ENCODE measurements at regions not wholly inside any gene's neighbourhood (a gene's known extent, or its start where the extent isn't known, plus 50 kb on each side); places are given as distances from the start of the nearest gene placed in this dataset.
"Not testable (repeated sequence)": the region's sequence is repeated elsewhere in the genome, so short reads cannot be mapped to it uniquely, and the experiment has no call there.

GRCh38 chr15:85276921-85277320 lies 103.5 kb upstream of the AKAP13 start:
- DNase-seq (ENCODE audit: extremely low spot score): no peak

GRCh38 chr15:85277847-85278370 lies 102.5 kb upstream of the AKAP13 start:
- no peak for DNase-seq (ENCODE audit: extremely low spot score)
- ChIA-PET POLR2A (no interaction called here), CTCF (no interaction called here)
- TF ChIP-seq CTBP1 (IDR thresholded peaks at IDR 0.05; ENCODE audit: borderline replicate concordance) (no peak), NFRKB (IDR thresholded peaks at IDR 0.05) (no peak), ARNT (IDR thresholded peaks at IDR 0.05) (no peak), ELF4 (IDR thresholded peaks at IDR 0.05) (no peak), SUZ12 (IDR thresholded peaks at IDR 0.05) (no peak), SP1 (IDR thresholded peaks at IDR 0.05) (no peak)

More at GRCh38 chr15:85276921-85277320, 103.5 kb upstream of the AKAP13 start:
- ChIA-PET POLR2A (no interaction called here), CTCF (no interaction called here)
- TF ChIP-seq ARNT (IDR thresholded peaks at IDR 0.05): no peak
- no peak for TF ChIP-seq PKNOX1 (IDR thresholded peaks at IDR 0.05)
- no peak for TF ChIP-seq L3MBTL2 (conservative IDR thresholded peaks at IDR 0.05)
- no peak for TF ChIP-seq TARDBP (IDR thresholded peaks at IDR 0.05)
- TF ChIP-seq CTBP1 (IDR thresholded peaks at IDR 0.05; ENCODE audit: borderline replicate concordance): no peak
- TF ChIP-seq NFRKB (IDR thresholded peaks at IDR 0.05): no peak
- TF ChIP-seq FOXA1 (IDR thresholded peaks at IDR 0.05): no peak
- TF ChIP-seq ELF4 (IDR thresholded peaks at IDR 0.05): no peak
- TF ChIP-seq LEF1 (IDR thresholded peaks at IDR 0.05; ENCODE audit: borderline replicate concordance): no peak
- no peak for TF ChIP-seq FOXM1 (IDR thresholded peaks at IDR 0.05; ENCODE audit: borderline replicate concordance)
- TF ChIP-seq SP1 (IDR thresholded peaks at IDR 0.05): no peak
- no peak for TF ChIP-seq ZNF384 (IDR thresholded peaks at IDR 0.05)
- TF ChIP-seq FOXK2 (IDR thresholded peaks at IDR 0.05): no peak
- TF ChIP-seq HDGF (IDR thresholded peaks at IDR 0.05; ENCODE audit: borderline replicate concordance): no peak
- no peak for TF ChIP-seq SUZ12 (IDR thresholded peaks at IDR 0.05)
- TF ChIP-seq BHLHE40 (IDR thresholded peaks at IDR 0.05; ENCODE audit: borderline replicate concordance): no peak

- DNase-seq (ENCODE audit: extremely low spot score): no peak
- CTCF ChIA-PET: no interaction called here
- POLR2A ChIA-PET: no interaction called here
- TF ChIP-seq FOXK2 (IDR thresholded peaks at IDR 0.05): no peak
- TF ChIP-seq HDGF (IDR thresholded peaks at IDR 0.05; ENCODE audit: borderline replicate concordance): no peak
- no peak for TF ChIP-seq ARNT (IDR thresholded peaks at IDR 0.05)
- no peak for TF ChIP-seq ELF4 (IDR thresholded peaks at IDR 0.05)
- TF ChIP-seq BHLHE40 (IDR thresholded peaks at IDR 0.05; ENCODE audit: borderline replicate concordance): no peak
- no peak for TF ChIP-seq PKNOX1 (IDR thresholded peaks at IDR 0.05)
- TF ChIP-seq CTBP1 (IDR thresholded peaks at IDR 0.05; ENCODE audit: borderline replicate concordance): no peak
- TF ChIP-seq ZNF384 (IDR thresholded peaks at IDR 0.05): no peak
- TF ChIP-seq FOXA1 (IDR thresholded peaks at IDR 0.05): no peak
- TF ChIP-seq SUZ12 (IDR thresholded peaks at IDR 0.05): no peak
- TF ChIP-seq FOXM1 (IDR thresholded peaks at IDR 0.05; ENCODE audit: borderline replicate concordance): no peak
- no peak for TF ChIP-seq NFRKB (IDR thresholded peaks at IDR 0.05)
- TF ChIP-seq SP1 (IDR thresholded peaks at IDR 0.05): no peak
- no peak for TF ChIP-seq L3MBTL2 (conservative IDR thresholded peaks at IDR 0.05)
- no peak for TF ChIP-seq LEF1 (IDR thresholded peaks at IDR 0.05; ENCODE audit: borderline replicate concordance)
These were observed 100.2 kb upstream of the AKAP13 start for GRCh38 chr15:85280203-85280602.

- TF ChIP-seq FOXA1 (IDR thresholded peaks at IDR 0.05): no peak
- TF ChIP-seq PKNOX1 (IDR thresholded peaks at IDR 0.05): no peak
- no peak for TF ChIP-seq HDGF (IDR thresholded peaks at IDR 0.05; ENCODE audit: borderline replicate concordance)
- no peak for TF ChIP-seq SP1 (IDR thresholded peaks at IDR 0.05)
- no peak for TF ChIP-seq FOXK2 (IDR thresholded peaks at IDR 0.05)
- TF ChIP-seq L3MBTL2 (conservative IDR thresholded peaks at IDR 0.05): no peak
- no peak for TF ChIP-seq FOXM1 (IDR thresholded peaks at IDR 0.05; ENCODE audit: borderline replicate concordance)
- no peak for TF ChIP-seq ARNT (IDR thresholded peaks at IDR 0.05)
- no peak for TF ChIP-seq SUZ12 (IDR thresholded peaks at IDR 0.05)
- TF ChIP-seq NFRKB (IDR thresholded peaks at IDR 0.05): no peak
- TF ChIP-seq BHLHE40 (IDR thresholded peaks at IDR 0.05; ENCODE audit: borderline replicate concordance): no peak
- no peak for TF ChIP-seq LEF1 (IDR thresholded peaks at IDR 0.05; ENCODE audit: borderline replicate concordance)
- CTCF ChIA-PET: no interaction called here
- DNase-seq (ENCODE audit: extremely low spot score): no peak
- POLR2A ChIA-PET: no interaction called here
These were observed 99.0 kb upstream of the AKAP13 start for GRCh38 chr15:85281293-85281882.

GRCh38 chr15:85282504-85283115 lies 97.8 kb upstream of the AKAP13 start:
- no peak for DNase-seq (ENCODE audit: extremely low spot score)
- ChIA-PET POLR2A (no interaction called here), CTCF (no interaction called here)
- TF ChIP-seq NFRKB (IDR thresholded peaks at IDR 0.05) (no peak), LEF1 (IDR thresholded peaks at IDR 0.05; ENCODE audit: borderline replicate concordance) (no peak), ZNF384 (IDR thresholded peaks at IDR 0.05) (no peak), ARNT (IDR thresholded peaks at IDR 0.05) (no peak), SP1 (IDR thresholded peaks at IDR 0.05) (no peak), FOXA1 (IDR thresholded peaks at IDR 0.05) (no peak), FOXM1 (IDR thresholded peaks at IDR 0.05; ENCODE audit: borderline replicate concordance) (no peak), PKNOX1 (IDR thresholded peaks at IDR 0.05) (no peak), FOXK2 (IDR thresholded peaks at IDR 0.05) (no peak), HDGF (IDR thresholded peaks at IDR 0.05; ENCODE audit: borderline replicate concordance) (no peak), BHLHE40 (IDR thresholded peaks at IDR 0.05; ENCODE audit: borderline replicate concordance) (no peak), CTBP1 (IDR thresholded peaks at IDR 0.05; ENCODE audit: borderline replicate concordance) (no peak)

- CTCF ChIA-PET; DNase-seq (ENCODE audit: extremely low spot score); POLR2A ChIA-PET: not testable (repeated sequence)
These were observed 96.6 kb upstream of the AKAP13 start for GRCh38 chr15:85283815-85284214.

Data from HEK293T (cell line).